ENCODE measurements at regions not wholly inside any gene's neighbourhood (a gene's known extent, or its start where the extent isn't known, plus 50 kb on each side); places are given as distances from the start of the nearest gene placed in this dataset.

DNA sequence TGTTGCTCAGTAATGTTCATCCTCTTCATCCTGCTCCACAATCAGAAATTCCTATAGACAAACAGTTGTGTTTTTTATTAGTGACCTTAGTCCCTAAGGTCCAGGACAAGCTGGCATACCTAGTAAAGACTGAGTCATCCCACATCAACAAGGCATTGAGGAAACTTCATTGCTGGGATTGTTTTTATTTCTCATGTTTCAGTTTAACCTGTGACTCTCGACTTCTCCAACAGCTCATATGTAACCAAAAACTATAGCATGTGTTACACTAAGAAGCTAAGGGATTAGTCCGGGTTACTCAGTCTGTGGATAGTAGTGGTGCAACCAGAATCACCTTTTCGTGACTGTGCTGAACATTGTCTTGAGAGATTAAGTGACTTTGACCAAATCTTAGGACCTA is 292.1 kb downstream of the RDH14 start:
- TF ChIP-seq, protein P1, sequence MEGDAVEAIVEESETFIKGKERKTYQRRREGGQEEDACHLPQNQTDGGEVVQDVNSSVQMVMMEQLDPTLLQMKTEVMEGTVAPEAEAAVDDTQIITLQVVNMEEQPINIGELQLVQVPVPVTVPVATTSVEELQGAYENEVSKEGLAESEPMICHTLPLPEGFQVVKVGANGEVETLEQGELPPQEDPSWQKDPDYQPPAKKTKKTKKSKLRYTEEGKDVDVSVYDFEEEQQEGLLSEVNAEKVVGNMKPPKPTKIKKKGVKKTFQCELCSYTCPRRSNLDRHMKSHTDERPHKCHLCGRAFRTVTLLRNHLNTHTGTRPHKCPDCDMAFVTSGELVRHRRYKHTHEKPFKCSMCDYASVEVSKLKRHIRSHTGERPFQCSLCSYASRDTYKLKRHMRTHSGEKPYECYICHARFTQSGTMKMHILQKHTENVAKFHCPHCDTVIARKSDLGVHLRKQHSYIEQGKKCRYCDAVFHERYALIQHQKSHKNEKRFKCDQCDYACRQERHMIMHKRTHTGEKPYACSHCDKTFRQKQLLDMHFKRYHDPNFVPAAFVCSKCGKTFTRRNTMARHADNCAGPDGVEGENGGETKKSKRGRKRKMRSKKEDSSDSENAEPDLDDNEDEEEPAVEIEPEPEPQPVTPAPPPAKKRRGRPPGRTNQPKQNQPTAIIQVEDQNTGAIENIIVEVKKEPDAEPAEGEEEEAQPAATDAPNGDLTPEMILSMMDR (IDR thresholded peaks at IDR 0.05; ENCODE audit: extremely low read depth in 1 of 2, insufficient read depth in 1 of 2, low read depth in 1 of 2, low read length in 2 of 2), result no peak
- TF ChIP-seq POLR2A (IDR thresholded peaks at IDR 0.05; ENCODE audit: low read depth, low read length) (no peak), POLR2AphosphoS5 (IDR thresholded peaks at IDR 0.05; ENCODE audit: insufficient read depth, low read depth, low read length) (no peak), EZH2 (IDR thresholded peaks at IDR 0.05; ENCODE audit: borderline replicate concordance, low read depth, low read length, severe bottlenecking) (no peak), MYC (IDR thresholded peaks at IDR 0.05; ENCODE audit: low read depth, low read length) (no peak), JUN (IDR thresholded peaks at IDR 0.05; ENCODE audit: borderline replicate concordance, insufficient read depth, insufficient read length, low read depth) (no peak), GATA2 (IDR thresholded peaks at IDR 0.05; ENCODE audit: insufficient read depth, insufficient read length, low read depth, low read length) (no peak), FOS (IDR thresholded peaks at IDR 0.05; ENCODE audit: borderline replicate concordance, insufficient read depth, low read length) (no peak)
- TF ChIP-seq, protein P2, sequence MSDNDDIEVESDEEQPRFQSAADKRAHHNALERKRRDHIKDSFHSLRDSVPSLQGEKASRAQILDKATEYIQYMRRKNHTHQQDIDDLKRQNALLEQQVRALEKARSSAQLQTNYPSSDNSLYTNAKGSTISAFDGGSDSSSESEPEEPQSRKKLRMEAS (IDR thresholded peaks at IDR 0.05; ENCODE audit: insufficient read depth, insufficient read length), result no peak

Data from endothelial cell of umbilical vein (primary cell).